CD14-positive monocyte (primary cell): ENCODE measurements at regions not wholly inside any gene's neighbourhood (a gene's known extent, or its start where the extent isn't known, plus 50 kb on each side); places are given as distances from the start of the nearest gene placed in this dataset.

Experiments
- DNase-seq, 3 donors: peaks; one replicate each; pipeline ENCODE4 v3.0.0-alpha.2; 2011 to 2022
- H2AFZ ChIP-seq: 2 replicates; pipeline ENCODE4 v1.6.0; 2012; ENCODE audit warnings: mild to moderate bottlenecking, low read depth, low read length, inconsistent platforms; ENCODE audit not compliant: insufficient read depth, poor library complexity, severe bottlenecking
- H3K27ac ChIP-seq, 2 donors: 1 replicate in 1 of 2; 2 replicates in 1 of 2; pipeline ENCODE4 v1.5.1; 2012 to 2013; ENCODE audit warnings: low read length in 2 of 2, control low read depth in 1 of 2, inconsistent platforms in 1 of 2, low read depth in 1 of 2, mild to moderate bottlenecking in 1 of 2
- H3K27me3 ChIP-seq, 2 donors: one replicate each; pipeline versions ENCODE4 v1.6.0 to v1.6.1; 2011 to 2013; ENCODE audit warnings: low read length in 2 of 2; ENCODE audit not compliant: control insufficient read depth in 2 of 2, insufficient read depth in 2 of 2
- H3K36me3 ChIP-seq, 2 donors: replicated peaks in 1 of 2; 1 replicate in 1 of 2; 2 replicates in 1 of 2; pipeline versions ENCODE4 v1.5.1 to v1.6.1; 2012 to 2013; ENCODE audit warnings: low read length in 2 of 2, control low read depth in 1 of 2, inconsistent platforms in 1 of 2, mild to moderate bottlenecking in 1 of 2; ENCODE audit not compliant: insufficient read depth in 2 of 2, control insufficient read depth in 1 of 2
- H3K4me1 ChIP-seq, 2 donors: 1 replicate in 1 of 2; 2 replicates in 1 of 2; pipeline versions ENCODE4 v1.5.1 to v1.6.1; 2012 to 2013; ENCODE audit warnings: low read length in 2 of 2, control low read depth in 1 of 2, inconsistent platforms in 1 of 2, mild to moderate bottlenecking in 1 of 2, moderate library complexity in 1 of 2; ENCODE audit not compliant: insufficient read depth in 2 of 2, control insufficient read depth in 1 of 2
- H3K4me2 ChIP-seq: replicated peaks from 2 replicates; pipeline ENCODE3; 2012; ENCODE audit warnings: low read length, moderate library complexity, mild to moderate bottlenecking; ENCODE audit not compliant: poor library complexity, severe bottlenecking; ENCODE audit errors: extremely low read depth
- H3K4me3 ChIP-seq, 3 experiments: fragments of 200-600 bp in 1 of 3; sonication (generic) in 1 of 3; replicated peaks in 1 of 3; 1 replicate in 2 of 3; 2 replicates in 1 of 3; pipeline ENCODE4 v1.5.1; 2011 to 2013; ENCODE audit warnings: low read length in 3 of 3, mild to moderate bottlenecking in 3 of 3, control low read depth in 2 of 3, low read depth in 2 of 3, inconsistent platforms in 1 of 3, moderate library complexity in 1 of 3
- H3K79me2 ChIP-seq: 2 replicates; pipeline ENCODE4 v1.6.0; 2012; ENCODE audit warnings: mild to moderate bottlenecking, control low read depth, inconsistent platforms, low read length, moderate library complexity; ENCODE audit not compliant: insufficient read depth
- H3K9ac ChIP-seq: 2 replicates; pipeline ENCODE4 v1.6.0; 2017; ENCODE audit warnings: low read length, mild to moderate bottlenecking; ENCODE audit not compliant: insufficient read depth, poor library complexity, severe bottlenecking
- H3K9me3 ChIP-seq, 2 donors: replicated peaks in 1 of 2; 1 replicate in 1 of 2; 2 replicates in 1 of 2; pipeline versions ENCODE4 v1.5.1 to v1.6.1; 2012 to 2013; ENCODE audit warnings: low read length in 2 of 2, control low read depth in 1 of 2; ENCODE audit not compliant: control insufficient read depth in 1 of 2, insufficient read depth in 1 of 2
- H4K20me1 ChIP-seq: 2 replicates; pipeline ENCODE4 v1.6.0; 2012; ENCODE audit warnings: mild to moderate bottlenecking, low read length, control low read depth, moderate library complexity; ENCODE audit not compliant: insufficient read depth
- H3K27ac Mint-ChIP-seq, 7 donors: one replicate each; pipeline ENCODE4 v1.8.0; 2020; ENCODE audit warnings: mild to moderate bottlenecking in 7 of 7, mixed read lengths in 7 of 7, moderate library complexity in 6 of 7, inconsistent platforms in 2 of 7
- H3K27me3 Mint-ChIP-seq, 3 donors: one replicate each; pipeline ENCODE4 v1.8.0; 2021 to 2022; ENCODE audit warnings: low read depth in 3 of 3, mild to moderate bottlenecking in 3 of 3, mixed read lengths in 3 of 3, moderate library complexity in 3 of 3, inconsistent platforms in 1 of 3
- H3K36me3 Mint-ChIP-seq, 2 donors: one replicate each; pipeline ENCODE4 v1.8.0; 2020; ENCODE audit warnings: mixed read lengths in 2 of 2, inconsistent platforms in 1 of 2, mild to moderate bottlenecking in 1 of 2
- H3K4me1 Mint-ChIP-seq: one replicate; pipeline ENCODE4 v1.8.0; 2020; ENCODE audit warnings: mild to moderate bottlenecking, mixed read lengths
- H3K4me3 Mint-ChIP-seq, 2 donors: one replicate each; pipeline ENCODE4 v1.8.0; 2020; ENCODE audit warnings: mild to moderate bottlenecking in 2 of 2, mixed read lengths in 2 of 2, moderate library complexity in 1 of 2
- H3K9me3 Mint-ChIP-seq, 7 donors: one replicate each; pipeline ENCODE4 v1.8.0; 2020 to 2022; ENCODE audit warnings: mixed read lengths in 7 of 7, mild to moderate bottlenecking in 6 of 7, moderate library complexity in 6 of 7, inconsistent platforms in 2 of 7
- WGBS: methylation state at CpG from one replicate; pipeline ENCODE4 v1.1.5; 2013; ENCODE audit warnings: missing lambda C conversion rate; ENCODE audit not compliant: insufficient coverage; 5-methylcytosine and 5-hydroxymethylcytosine counted together
- intact Hi-C, 2 donors: fragments of 100-400 bp; cut with micrococcal nuclease; formaldehyde crosslinking; loops; one replicate each; pipeline versions ENCODE4 v1.15.0 to v1.15.1; 2023
- TF ChIP-seq, protein P1 (sequence below): fragments of 200-600 bp; IDR thresholded peaks from one replicate; pipeline ENCODE4 v1.8.0; 2022; ENCODE audit warnings: antibody characterized with exemption, mild to moderate bottlenecking

DNA sequence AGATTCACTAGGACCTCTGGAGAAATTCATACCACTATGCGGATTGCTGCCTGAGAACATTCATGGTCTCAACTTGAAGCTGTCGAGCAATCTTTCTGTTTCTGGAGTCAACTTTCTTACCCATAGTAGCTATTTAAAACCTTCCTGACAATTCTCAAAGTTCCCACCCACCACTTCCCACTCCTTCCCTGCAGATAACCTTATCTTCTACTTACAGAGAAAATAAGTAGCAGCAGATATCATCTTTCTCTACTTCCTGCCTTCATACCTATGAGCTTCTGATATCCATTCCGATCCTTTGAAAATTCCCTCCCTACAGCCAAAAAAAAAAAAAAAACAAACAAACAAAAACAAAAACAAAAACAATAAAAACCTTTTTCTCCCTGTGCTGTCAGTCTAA is 81.2 kb upstream of the CYRIA start:
- Histone ChIP-seq H3K4me1 (peaks cover 2 to 4% of the 10 kb centered on the region in 2 donors), H4K20me1 (no peaks in the 10 kb centered on the region), H3K36me3 (no peaks in the 10 kb centered on the region), H3K4me3 (no peak overlapping the region), H3K27ac (no peak overlapping the region), H3K9me3 (no peaks in the 10 kb centered on the region), H3K9ac (no peak overlapping the region), H3K27me3 (no peaks in the 10 kb centered on the region), H2AFZ (no peak overlapping the region), H3K79me2 (no peaks in the 10 kb centered on the region), H3K4me2 (no peak overlapping the region)
- TF ChIP-seq, protein P1, sequence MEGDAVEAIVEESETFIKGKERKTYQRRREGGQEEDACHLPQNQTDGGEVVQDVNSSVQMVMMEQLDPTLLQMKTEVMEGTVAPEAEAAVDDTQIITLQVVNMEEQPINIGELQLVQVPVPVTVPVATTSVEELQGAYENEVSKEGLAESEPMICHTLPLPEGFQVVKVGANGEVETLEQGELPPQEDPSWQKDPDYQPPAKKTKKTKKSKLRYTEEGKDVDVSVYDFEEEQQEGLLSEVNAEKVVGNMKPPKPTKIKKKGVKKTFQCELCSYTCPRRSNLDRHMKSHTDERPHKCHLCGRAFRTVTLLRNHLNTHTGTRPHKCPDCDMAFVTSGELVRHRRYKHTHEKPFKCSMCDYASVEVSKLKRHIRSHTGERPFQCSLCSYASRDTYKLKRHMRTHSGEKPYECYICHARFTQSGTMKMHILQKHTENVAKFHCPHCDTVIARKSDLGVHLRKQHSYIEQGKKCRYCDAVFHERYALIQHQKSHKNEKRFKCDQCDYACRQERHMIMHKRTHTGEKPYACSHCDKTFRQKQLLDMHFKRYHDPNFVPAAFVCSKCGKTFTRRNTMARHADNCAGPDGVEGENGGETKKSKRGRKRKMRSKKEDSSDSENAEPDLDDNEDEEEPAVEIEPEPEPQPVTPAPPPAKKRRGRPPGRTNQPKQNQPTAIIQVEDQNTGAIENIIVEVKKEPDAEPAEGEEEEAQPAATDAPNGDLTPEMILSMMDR: no peak
- DNase-seq: no peak
- Mint-ChIP-seq H3K27me3 (peaks cover 0 to 7% (median 0%) of the 10 kb centered on the region in 3 donors), H3K4me1 (peaks cover 17% of the 10 kb centered on the region), H3K4me3 (no peak overlapping the region), H3K9me3 (peaks cover 0 to 2% (median 0%) of the 10 kb centered on the region in 7 donors), H3K36me3 (no peaks in the 10 kb centered on the region), H3K27ac (no peak overlapping the region)
- 40% methylated on average over 3 of the region's 3 CpGs for WGBS
- intact Hi-C loops: no loop called here

DNA sequence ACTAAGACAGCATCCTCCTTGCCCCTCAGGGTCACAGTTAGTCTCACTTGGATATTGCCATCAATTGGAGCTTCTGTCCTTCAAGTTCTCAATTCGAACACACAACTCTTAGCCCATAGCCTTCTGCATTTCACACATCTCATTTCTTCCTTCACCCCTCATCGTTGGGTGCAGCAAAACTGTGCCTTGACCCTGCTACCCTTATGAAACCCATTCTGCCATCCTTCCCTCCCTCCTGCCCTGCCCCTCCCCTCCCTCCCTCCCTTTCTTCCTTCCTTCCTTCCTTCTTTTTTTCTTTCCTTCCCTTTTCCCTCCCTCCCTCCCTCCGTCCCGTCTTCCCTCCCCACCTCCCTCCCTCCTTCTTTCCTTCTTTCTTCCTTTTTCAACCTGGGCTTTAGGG is 80.7 kb upstream of the CYRIA start:
- no peak overlapping the region for H3K4me3 Mint-ChIP-seq
- Histone ChIP-seq H3K4me1 (peaks cover 2 to 4% of the 10 kb centered on the region in 2 donors), H2AFZ (no peak overlapping the region), H3K9me3 (no peaks in the 10 kb centered on the region), H3K79me2 (no peaks in the 10 kb centered on the region), H3K27me3 (no peaks in the 10 kb centered on the region), H3K9ac (no peak overlapping the region), H3K27ac (no peak overlapping the region), H4K20me1 (no peaks in the 10 kb centered on the region), H3K4me2 (no peak overlapping the region), H3K4me3 (no peak overlapping the region), H3K36me3 (no peaks in the 10 kb centered on the region)
- intact Hi-C loops: no loop called here
- peaks cover 0 to 2% (median 0%) of the 10 kb centered on the region in 7 donors for H3K9me3 Mint-ChIP-seq
- WGBS: 52% methylated on average over 4 of the region's 4 CpGs
- DNase-seq: no peak
- H3K27me3 Mint-ChIP-seq: peaks cover 0 to 7% (median 2%) of the 10 kb centered on the region in 3 donors
- TF ChIP-seq, protein P1: no peak
- H3K4me1 Mint-ChIP-seq: peaks cover 17% of the 10 kb centered on the region
- no peaks in the 10 kb centered on the region for H3K36me3 Mint-ChIP-seq
- no peak overlapping the region for H3K27ac Mint-ChIP-seq
